CD1c-positive myeloid dendritic cell (primary cell): ENCODE measurements at regions not wholly inside any gene's neighbourhood (a gene's known extent, or its start where the extent isn't known, plus 50 kb on each side); places are given as distances from the start of the nearest gene placed in this dataset.

Source experiments
- DNase-seq: peaks from one replicate; pipeline ENCODE4 v3.0.0-alpha.2; 2016; ENCODE audit errors: extremely low spot score

DNA sequence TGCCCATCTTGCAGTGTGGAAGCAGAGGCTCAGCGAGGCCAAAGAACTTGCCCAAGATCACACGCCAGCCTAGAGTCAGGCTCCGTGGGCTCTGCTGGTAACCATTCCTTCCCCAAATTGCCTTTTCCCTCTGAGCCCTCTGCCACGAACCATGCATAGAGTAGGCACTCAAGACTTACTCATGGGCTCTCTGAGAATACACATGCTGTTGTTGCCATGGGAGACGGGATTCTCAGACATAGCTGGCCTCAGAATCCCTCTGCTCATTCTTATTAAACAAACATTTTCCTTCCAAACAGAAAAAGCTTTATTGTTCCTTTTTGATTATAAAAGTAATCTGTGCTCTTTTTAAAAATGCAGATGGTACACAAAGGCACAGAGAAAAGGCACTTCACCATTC, 52.5 kb upstream of the WSCD2 start:
- DNase-seq, result no peak

GRCh38 chr12:108078428-108078827, 50.7 kb upstream of the WSCD2 start:
- no peak for DNase-seq
